Vagina (tissue), 2 donors: ENCODE measurements at regions not wholly inside any gene's neighbourhood (a gene's known extent, or its start where the extent isn't known, plus 50 kb on each side); places are given as distances from the start of the nearest gene placed in this dataset.

Experiments
- CTCF ChIP-seq, 3 experiments: fragments of 450-650 bp in 2 of 3; fragments of 200-600 bp in 1 of 3; sonication (generic) in 1 of 3; IDR thresholded peaks; one replicate each; pipeline ENCODE4 v1.5.1; 2017 to 2019; ENCODE audit warnings: antibody characterized with exemption in 3 of 3, mild to moderate bottlenecking in 2 of 3, moderate library complexity in 2 of 3
- POLR2AphosphoS5 ChIP-seq, 2 donors: sonication (generic); formaldehyde crosslinking; IDR thresholded peaks; one replicate each; pipeline ENCODE4 v1.9.0; 2017; ENCODE audit warnings: antibody characterized with exemption in 2 of 2, mild to moderate bottlenecking in 2 of 2, low read depth in 1 of 2; ENCODE audit not compliant: insufficient read depth in 1 of 2

GRCh38 chr6:156193381-156193780 lies 583.8 kb upstream of the ARID1B start:
- no peak for TF ChIP-seq CTCF (IDR thresholded peaks at IDR 0.05)
- TF ChIP-seq POLR2AphosphoS5 (IDR thresholded peaks at IDR 0.05; ENCODE audit: insufficient read depth in 1 of 2, low read depth in 1 of 2): no peak
